H1 (cell line): ENCODE measurements at regions not wholly inside any gene's neighbourhood (a gene's known extent, or its start where the extent isn't known, plus 50 kb on each side); places are given as distances from the start of the nearest gene placed in this dataset.

ENCODE experiments used
- CTCF ChIA-PET: fragments of 300-600 bp; sonication (Branson Sonifier 250); formaldehyde crosslinking; loops from one replicate; lab custom pipeline; 2021; ENCODE audit not compliant: partially characterized antibody; lab: Charles Lee
- POLR2A ChIA-PET: fragments of 300-600 bp; sonication (Branson Sonifier 250); formaldehyde crosslinking; loops from one replicate; lab custom pipeline; 2021; ENCODE audit warnings: inconsistent platforms; ENCODE audit not compliant: partially characterized antibody; lab: Charles Lee
- DNase-seq, 2 experiments: peaks; one replicate each; pipeline versions ENCODE4 v3.0.0 to v3.0.0-alpha.2; 2010 to 2022; ENCODE audit warnings: low spot score in 2 of 2, low read depth in 1 of 2, mixed read lengths in 1 of 2
- FAIRE-seq: peaks from 2 replicates; lab custom pipeline; 2011; peaks lifted over from hg19 to GRCh38; lab: Jason Lieb, UNC
- H2AFZ ChIP-seq: 2 replicates; pipeline ENCODE4 v1.8.1; 2012; ENCODE audit warnings: low read length, inconsistent platforms
- H2AK5ac ChIP-seq: 2 replicates; pipeline ENCODE4 v1.6.1; 2013; ENCODE audit warnings: low read depth, low read length
- H2BK120ac ChIP-seq: replicated peaks from 2 replicates; pipeline ENCODE3; 2013; ENCODE audit warnings: low read depth, low read length, inconsistent platforms
- H2BK12ac ChIP-seq: 2 replicates; pipeline ENCODE4 v1.6.1; 2013; ENCODE audit warnings: low read depth, low read length
- H2BK15ac ChIP-seq: 2 replicates; pipeline ENCODE4 v1.6.1; 2013; ENCODE audit warnings: low read length
- H2BK20ac ChIP-seq: 2 replicates; pipeline ENCODE4 v1.6.1; 2013; ENCODE audit warnings: low read length
- H2BK5ac ChIP-seq: 2 replicates; pipeline ENCODE4 v1.6.1; 2013; ENCODE audit warnings: low read depth, low read length
- H3K14ac ChIP-seq: 2 replicates; pipeline ENCODE4 v1.6.1; 2013; ENCODE audit warnings: inconsistent platforms; ENCODE audit not compliant: insufficient read length
- H3K18ac ChIP-seq: 2 replicates; pipeline ENCODE4 v1.6.1; 2013; ENCODE audit warnings: low read length; ENCODE audit errors: extremely low read depth
- H3K23ac ChIP-seq: 2 replicates; pipeline ENCODE4 v1.6.1; 2013; ENCODE audit warnings: inconsistent platforms; ENCODE audit not compliant: insufficient read length
- H3K23me2 ChIP-seq: 2 replicates; pipeline ENCODE4 v1.6.1; 2013; ENCODE audit warnings: low read depth, low read length
- H3K27ac ChIP-seq: 2 replicates; pipeline ENCODE4 v1.6.1; 2011; ENCODE audit warnings: low read depth, low read length, inconsistent platforms
- H3K27me3 ChIP-seq, 4 experiments: replicated peaks in 1 of 4; 1 replicate in 1 of 4; 2 replicates in 3 of 4; pipeline versions ENCODE4 v1.6.1 to v1.8.1; 2011 to 2013; ENCODE audit warnings: low read length in 3 of 4, mild to moderate bottlenecking in 3 of 4, inconsistent platforms in 2 of 4, mixed read lengths in 2 of 4, moderate library complexity in 1 of 4; ENCODE audit not compliant: control insufficient read depth in 3 of 4, insufficient read depth in 3 of 4; ENCODE audit errors: extremely low read depth in 1 of 4
- H3K36me3 ChIP-seq, 4 experiments: 2 replicates each; pipeline versions ENCODE4 v1.6.1 to v1.8.1; 2011 to 2013; ENCODE audit warnings: mild to moderate bottlenecking in 4 of 4, low read length in 3 of 4, moderate library complexity in 2 of 4, control low read depth in 1 of 4, inconsistent platforms in 1 of 4; ENCODE audit not compliant: insufficient read depth in 4 of 4, control insufficient read depth in 2 of 4
- H3K4ac ChIP-seq: replicated peaks from 2 replicates; pipeline ENCODE3; 2013; ENCODE audit warnings: low read length, low read depth, mixed read lengths, inconsistent platforms; ENCODE audit not compliant: insufficient read length
- H3K4me1 ChIP-seq, 4 experiments: replicated peaks in 1 of 4; 1 replicate in 1 of 4; 2 replicates in 3 of 4; pipeline versions ENCODE4 v1.6.1 to v1.8.1; 2011 to 2013; ENCODE audit warnings: low read length in 3 of 4, inconsistent platforms in 2 of 4, mixed read lengths in 1 of 4; ENCODE audit not compliant: insufficient read depth in 4 of 4, control insufficient read depth in 3 of 4
- H3K4me2 ChIP-seq, 2 experiments: 2 replicates each; pipeline versions ENCODE4 v1.6.1 to v1.8.1; 2011 to 2013; ENCODE audit warnings: low read depth in 2 of 2, low read length in 2 of 2, control low read depth in 1 of 2, inconsistent platforms in 1 of 2, mild to moderate bottlenecking in 1 of 2; ENCODE audit not compliant: insufficient read depth in 1 of 2
- H3K4me3 ChIP-seq, 4 experiments: fragments of 200-600, 300-600 bp in 1 of 4; sonication (generic), shearing (Covaris generic), sonication (Bioruptor Twin) in 1 of 4; 2 replicates each; pipeline versions ENCODE4 v1.5.1 to v1.8.1; 2011 to 2016; ENCODE audit warnings: low read length in 4 of 4, low read depth in 3 of 4, control low read depth in 2 of 4, inconsistent platforms in 2 of 4, mild to moderate bottlenecking in 2 of 4, mixed read lengths in 1 of 4, moderate library complexity in 1 of 4; ENCODE audit not compliant: insufficient read depth in 2 of 4; ENCODE audit errors: extremely low read depth in 1 of 4
- H3K56ac ChIP-seq: replicated peaks from 2 replicates; pipeline ENCODE3; 2013; ENCODE audit warnings: low read depth, mild to moderate bottlenecking, mixed read lengths, low read length, inconsistent platforms; ENCODE audit not compliant: insufficient read length
- H3K79me1 ChIP-seq: 2 replicates; pipeline ENCODE4 v1.6.1; 2013; ENCODE audit warnings: low read depth, low read length, control low read depth
- H3K79me2 ChIP-seq, 2 experiments: 2 replicates each; pipeline versions ENCODE4 v1.6.1 to v1.8.1; 2012 to 2013; ENCODE audit warnings: low read length in 2 of 2, mild to moderate bottlenecking in 2 of 2, inconsistent platforms in 1 of 2; ENCODE audit not compliant: insufficient read depth in 2 of 2, control insufficient read depth in 1 of 2
- H3K9ac ChIP-seq, 4 experiments: replicated peaks in 1 of 4; 1 replicate in 1 of 4; 2 replicates in 3 of 4; pipeline versions ENCODE4 v1.6.1 to v1.8.1; 2011 to 2013; ENCODE audit warnings: low read depth in 3 of 4, low read length in 3 of 4, control low read depth in 2 of 4, mild to moderate bottlenecking in 2 of 4, moderate library complexity in 2 of 4, inconsistent platforms in 1 of 4; ENCODE audit errors: extremely low read depth in 1 of 4
- H3K9me3 ChIP-seq, 2 experiments: 2 replicates each; pipeline versions ENCODE4 v1.6.1 to v1.8.1; 2012 to 2013; ENCODE audit warnings: mild to moderate bottlenecking in 2 of 2, moderate library complexity in 2 of 2, control low read depth in 1 of 2, inconsistent platforms in 1 of 2, low read depth in 1 of 2, low read length in 1 of 2, mixed read lengths in 1 of 2; ENCODE audit not compliant: insufficient read depth in 2 of 2
- H4K20me1 ChIP-seq, 2 experiments: replicated peaks in 1 of 2; 2 replicates each; pipeline versions ENCODE3 to v1.8.1; 2011 to 2013; ENCODE audit warnings: inconsistent platforms in 2 of 2, low read length in 2 of 2, mild to moderate bottlenecking in 1 of 2; ENCODE audit not compliant: insufficient read depth in 2 of 2, control insufficient read depth in 1 of 2
- H4K5ac ChIP-seq: 2 replicates; pipeline ENCODE4 v1.6.1; 2013; ENCODE audit warnings: low read length, low read depth, mixed read lengths, inconsistent platforms; ENCODE audit not compliant: insufficient read length
- H4K8ac ChIP-seq: 2 replicates; pipeline ENCODE4 v1.8.0; 2013; ENCODE audit warnings: mild to moderate bottlenecking, moderate library complexity, low read length, inconsistent platforms; ENCODE audit not compliant: insufficient read depth; ENCODE audit errors: extremely low read depth
- H4K91ac ChIP-seq: replicated peaks from 2 replicates; pipeline ENCODE3; 2013; ENCODE audit warnings: low read length, mixed read lengths, inconsistent platforms; ENCODE audit not compliant: insufficient read length
- CEBPB ChIP-seq: IDR thresholded peaks from 2 replicates; pipeline ENCODE4 v1.6.1; 2012; ENCODE audit warnings: low read depth, low read length
- WGBS, 2 experiments: shearing (Covaris generic) in 1 of 2; methylation state at CpG; one replicate each; pipeline versions ENCODE4 v1.1.6 to v1.1.7; 2013 to 2015; ENCODE audit warnings: low lambda C conversion rate in 2 of 2, mixed read lengths in 2 of 2, inconsistent platforms in 1 of 2, low coverage in 1 of 2, missing lambda C conversion rate in 1 of 2; ENCODE audit not compliant: insufficient replicate concordance in 2 of 2, insufficient coverage in 1 of 2, insufficient read length in 1 of 2; ENCODE audit errors: extremely low coverage in 1 of 2, missing lambda C conversion rate in 1 of 2; 5-methylcytosine and 5-hydroxymethylcytosine counted together

DNA sequence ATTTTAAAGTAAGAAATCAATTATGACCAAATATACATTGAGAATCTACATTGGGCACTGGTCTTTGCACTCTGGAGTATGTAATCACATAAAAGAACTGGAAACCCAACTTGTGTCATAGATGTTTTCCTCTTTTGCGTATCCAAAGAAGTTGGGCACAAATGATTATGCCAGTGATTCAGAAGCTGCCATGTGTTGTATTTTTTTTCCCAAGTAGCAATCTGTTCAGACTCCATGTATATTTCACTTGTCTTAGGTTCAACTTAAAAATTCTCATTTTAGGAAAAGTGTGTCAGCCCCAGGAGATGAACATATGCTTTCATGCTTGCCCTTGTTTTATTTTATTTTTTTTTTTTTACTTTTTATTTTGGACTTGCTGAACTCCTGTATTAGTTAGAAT, 441.5 kb downstream of the PDZRN4 start:
- Histone ChIP-seq H4K20me1 (no peaks in the 10 kb centered on the region), H3K18ac (no peak overlapping the region), H4K5ac (no peak overlapping the region), H3K4ac (no peak overlapping the region), H3K27me3 (no peaks in the 10 kb centered on the region), H3K56ac (no peak overlapping the region), H3K79me1 (no peaks in the 10 kb centered on the region), H3K27ac (no peak overlapping the region), H3K23me2 (no peaks in the 10 kb centered on the region), H4K91ac (no peak overlapping the region), H2AFZ (no peak overlapping the region), H3K9me3 (no peaks in the 10 kb centered on the region), H3K4me2 (no peak overlapping the region), H3K9ac (no peak overlapping the region), H3K4me1 (no peaks in the 10 kb centered on the region), H3K14ac (no peak overlapping the region), H3K23ac (no peak overlapping the region), H3K4me3 (no peak overlapping the region), H2BK120ac (no peak overlapping the region), H2BK15ac (no peak overlapping the region), H3K36me3 (no peaks in the 10 kb centered on the region), H2BK12ac (no peak overlapping the region), H2BK5ac (no peak overlapping the region), H3K79me2 (no peaks in the 10 kb centered on the region), H2BK20ac (no peak overlapping the region), H4K8ac (no peak overlapping the region), H2AK5ac (no peak overlapping the region)
- FAIRE-seq = no peak
- 94% methylated on average over 1 of the region's 1 CpG; no CpG with 5 or more reads in 1 of the 2 experiments for WGBS, 2 experiments
- TF ChIP-seq CEBPB = no peak
- CTCF ChIA-PET = no interaction called here
- DNase-seq = no peak
- POLR2A ChIA-PET = no interaction called here
